Thyroid gland (tissue), 4 donors: ENCODE measurements at regions not wholly inside any gene's neighbourhood (a gene's known extent, or its start where the extent isn't known, plus 50 kb on each side); places are given as distances from the start of the nearest gene placed in this dataset.

Experiments used
- DNase-seq, 2 donors: peaks; one replicate each; pipeline ENCODE4 v3.0.0-alpha.2; 2019
- H3K27ac ChIP-seq, 3 donors: fragments of 200-600 bp; sonication (generic); 1 replicate in 2 of 3; 2 replicates in 1 of 3; pipeline ENCODE4 v1.5.1; 2016 to 2019; ENCODE audit warnings: mild to moderate bottlenecking in 1 of 3, moderate library complexity in 1 of 3
- H3K27me3 ChIP-seq: fragments of 200-600 bp; sonication (generic); one replicate; pipeline ENCODE4 v1.5.1; 2019
- H3K36me3 ChIP-seq, 2 donors: fragments of 200-600 bp; sonication (generic); one replicate each; pipeline ENCODE4 v1.5.1; 2016 to 2019
- H3K4me1 ChIP-seq, 2 donors: fragments of 200-600 bp; sonication (generic); one replicate each; pipeline ENCODE4 v1.5.1; 2017 to 2019
- H3K4me3 ChIP-seq, 3 donors: fragments of 200-600 bp; sonication (generic); replicated peaks in 1 of 3; 1 replicate in 2 of 3; 2 replicates in 1 of 3; pipeline ENCODE4 v1.5.1; 2016; ENCODE audit warnings: mild to moderate bottlenecking in 1 of 3
- H3K9me3 ChIP-seq: fragments of 200-600 bp; sonication (generic); one replicate; pipeline ENCODE4 v1.5.1; 2017
- POLR2A ChIP-seq, 2 donors: fragments of 450-650 bp; IDR thresholded peaks; one replicate each; pipeline ENCODE4 v1.6.1; 2017; ENCODE audit warnings: antibody characterized with exemption in 2 of 2, mild to moderate bottlenecking in 2 of 2, moderate library complexity in 1 of 2
- WGBS, 2 donors: methylation state at CpG; one replicate each; pipeline ENCODE4 v1.1.5; 2017; 5-methylcytosine and 5-hydroxymethylcytosine counted together
- intact Hi-C: fragments of 100-400 bp; cut with DNase I; formaldehyde crosslinking; loops from one replicate; pipeline ENCODE4 v1.15.1; 2023
- TF ChIP-seq, protein P1 (sequence below), 6 experiments: fragments of 200-600 bp in 3 of 6; fragments of 450-650 bp in 3 of 6; sonication (generic) in 3 of 6; IDR thresholded peaks; one replicate each; pipeline ENCODE4 v1.5.1; 2016 to 2019; ENCODE audit warnings: antibody characterized with exemption in 6 of 6, mild to moderate bottlenecking in 2 of 6, inconsistent platforms in 1 of 6, moderate library complexity in 1 of 6

DNA sequence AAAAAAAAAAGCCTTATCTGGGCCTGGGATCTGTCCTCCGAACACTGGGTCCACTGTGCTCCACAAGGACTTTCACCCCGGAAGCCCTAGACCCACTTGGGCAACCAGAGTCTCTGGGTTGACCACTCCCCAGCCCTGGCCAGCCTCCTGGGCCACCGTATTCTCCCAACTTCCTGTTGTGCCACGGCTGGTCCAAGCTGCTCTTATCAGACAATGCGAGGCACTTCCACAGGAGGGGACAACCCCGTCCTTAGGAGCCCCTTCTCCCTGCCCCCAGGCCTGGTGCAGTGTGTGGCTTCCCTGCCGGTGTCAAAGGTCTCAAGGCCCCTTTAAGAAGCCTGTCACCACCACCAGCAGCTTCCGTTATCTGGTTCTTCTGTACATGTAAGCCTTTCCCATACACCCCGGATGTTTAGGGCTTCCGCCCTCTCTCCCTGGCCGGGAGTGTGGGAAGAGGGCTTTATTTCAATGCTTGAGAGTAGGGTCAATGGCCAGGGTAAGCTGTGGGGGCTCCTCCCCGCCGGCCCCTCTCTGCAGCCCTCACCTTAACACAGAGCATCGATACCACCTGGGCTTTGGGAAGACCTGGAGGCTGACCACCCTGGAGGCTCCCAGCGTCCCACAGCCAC, 313.0 kb downstream of the SEC14L1 start:
- TF ChIP-seq, protein P1, sequence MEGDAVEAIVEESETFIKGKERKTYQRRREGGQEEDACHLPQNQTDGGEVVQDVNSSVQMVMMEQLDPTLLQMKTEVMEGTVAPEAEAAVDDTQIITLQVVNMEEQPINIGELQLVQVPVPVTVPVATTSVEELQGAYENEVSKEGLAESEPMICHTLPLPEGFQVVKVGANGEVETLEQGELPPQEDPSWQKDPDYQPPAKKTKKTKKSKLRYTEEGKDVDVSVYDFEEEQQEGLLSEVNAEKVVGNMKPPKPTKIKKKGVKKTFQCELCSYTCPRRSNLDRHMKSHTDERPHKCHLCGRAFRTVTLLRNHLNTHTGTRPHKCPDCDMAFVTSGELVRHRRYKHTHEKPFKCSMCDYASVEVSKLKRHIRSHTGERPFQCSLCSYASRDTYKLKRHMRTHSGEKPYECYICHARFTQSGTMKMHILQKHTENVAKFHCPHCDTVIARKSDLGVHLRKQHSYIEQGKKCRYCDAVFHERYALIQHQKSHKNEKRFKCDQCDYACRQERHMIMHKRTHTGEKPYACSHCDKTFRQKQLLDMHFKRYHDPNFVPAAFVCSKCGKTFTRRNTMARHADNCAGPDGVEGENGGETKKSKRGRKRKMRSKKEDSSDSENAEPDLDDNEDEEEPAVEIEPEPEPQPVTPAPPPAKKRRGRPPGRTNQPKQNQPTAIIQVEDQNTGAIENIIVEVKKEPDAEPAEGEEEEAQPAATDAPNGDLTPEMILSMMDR (IDR thresholded peaks at IDR 0.05), result no peak
- no peak for TF ChIP-seq POLR2A (IDR thresholded peaks at IDR 0.05)
- DNase-seq, result no peak
- Histone ChIP-seq H3K27ac (no peak overlapping the region), H3K4me1 (peaks cover 30 to 48% of the 10 kb centered on the region in 2 donors), H3K36me3 (no peaks in the 10 kb centered on the region), H3K27me3 (no peaks in the 10 kb centered on the region), H3K9me3 (no peaks in the 10 kb centered on the region), H3K4me3 (no peak overlapping the region)
- intact Hi-C loops, result no loop called here
- 79 to 81% methylated on average over 13 to 15 of the region's 15 CpGs for whole genome bisulfite sequencing, 2 donors

GRCh38 chr17:77454242-77455095, 313.7 kb downstream of the SEC14L1 start:
- Histone ChIP-seq H3K27ac (no peak overlapping the region), H3K27me3 (no peaks in the 10 kb centered on the region), H3K4me1 (peaks cover 29 to 44% of the 10 kb centered on the region in 2 donors), H3K9me3 (no peaks in the 10 kb centered on the region), H3K36me3 (no peaks in the 10 kb centered on the region), H3K4me3 (no peak overlapping the region)
- no peak for DNase-seq
- intact Hi-C loops, result no loop called here
- TF ChIP-seq POLR2A (IDR thresholded peaks at IDR 0.05), result no peak
- TF ChIP-seq, protein P1 (IDR thresholded peaks at IDR 0.05), result no peak
- 73 to 87% methylated on average over 19 to 27 of the region's 31 CpGs for WGBS, 2 donors

- H3K9me3 ChIP-seq, result no peaks in the 10 kb centered on the region
- H3K4me3 ChIP-seq, result no peak overlapping the region
- peaks cover 21 to 39% of the 10 kb centered on the region in 2 donors for H3K4me1 ChIP-seq
- H3K27ac ChIP-seq, result no peak overlapping the region
- no peaks in the 10 kb centered on the region for H3K27me3 ChIP-seq
- 87 to 90% methylated on average over 15 to 24 of the region's 25 CpGs for WGBS, 2 donors
- no peaks in the 10 kb centered on the region for H3K36me3 ChIP-seq
- intact Hi-C loops, result no loop called here
- DNase-seq, result no peak
- TF ChIP-seq, protein P1 (IDR thresholded peaks at IDR 0.05), result no peak
- no peak for TF ChIP-seq POLR2A (IDR thresholded peaks at IDR 0.05)
These were observed 314.5 kb downstream of the SEC14L1 start for GRCh38 chr17:77455111-77455890.

- no peak for TF ChIP-seq POLR2A (IDR thresholded peaks at IDR 0.05)
- TF ChIP-seq, protein P1 (IDR thresholded peaks at IDR 0.05), result no peak
- H3K27me3 ChIP-seq, result no peaks in the 10 kb centered on the region
- DNase-seq, result no peak
- no peak overlapping the region for H3K4me3 ChIP-seq
- no peaks in the 10 kb centered on the region for H3K9me3 ChIP-seq
- H3K36me3 ChIP-seq, result no peaks in the 10 kb centered on the region
- peaks cover 17 to 38% of the 10 kb centered on the region in 2 donors for H3K4me1 ChIP-seq
- intact Hi-C loops, result no loop called here
- no peak overlapping the region for H3K27ac ChIP-seq
- WGBS, 2 donors, result 75 to 80% methylated on average over 12 of the region's 16 CpGs
These were observed 315.1 kb downstream of the SEC14L1 start for GRCh38 chr17:77455891-77456260.
